22Rv1 (cell line): ENCODE measurements at regions not wholly inside any gene's neighbourhood (a gene's known extent, or its start where the extent isn't known, plus 50 kb on each side); places are given as distances from the start of the nearest gene placed in this dataset.

Experiments
- CTCF ChIP-seq: fragments of 450-650 bp; IDR thresholded peaks from 2 replicates; pipeline ENCODE4 v1.5.1; 2017; ENCODE audit warnings: mild to moderate bottlenecking
- ZFX ChIP-seq: fragments of 450-650 bp; IDR thresholded peaks from 2 replicates; pipeline ENCODE4 v1.6.1; 2017; ENCODE audit warnings: antibody characterized with exemption, borderline replicate concordance

- TF ChIP-seq CTCF = no peak
- no peak for TF ChIP-seq ZFX
These were observed 234.4 kb upstream of the CRY1 start for GRCh38 chr12:107327651-107328182.
